WTC11 (cell line): ENCODE measurements at regions not wholly inside any gene's neighbourhood (a gene's known extent, or its start where the extent isn't known, plus 50 kb on each side); places are given as distances from the start of the nearest gene placed in this dataset.

ENCODE experiments used
- ATF3 ChIP-seq: sonication (generic); formaldehyde crosslinking; conservative IDR thresholded peaks from 2 replicates; pipeline ENCODE4 v1.8.1; 2022; ENCODE audit warnings: mild to moderate bottlenecking, missing genetic modification reagents
- CTCF ChIP-seq: fragments of 200-600 bp; IDR thresholded peaks from 2 replicates; pipeline ENCODE4 v1.8.0; 2022; ENCODE audit warnings: antibody characterized with exemption
- E2F5 ChIP-seq: sonication (generic); formaldehyde crosslinking; IDR thresholded peaks from 2 replicates; pipeline ENCODE4 v1.8.1; 2022; ENCODE audit warnings: mild to moderate bottlenecking, moderate library complexity, missing genetic modification reagents
- ESRRA ChIP-seq: sonication (generic); formaldehyde crosslinking; IDR thresholded peaks from 2 replicates; pipeline ENCODE4 v1.8.1; 2022; ENCODE audit warnings: mild to moderate bottlenecking, missing genetic modification reagents, borderline replicate concordance
- FOXP4 ChIP-seq: sonication (generic); formaldehyde crosslinking; IDR thresholded peaks from 2 replicates; pipeline ENCODE4 v1.8.0; 2022; ENCODE audit warnings: mild to moderate bottlenecking, missing genetic modification reagents
- IRF2 ChIP-seq: sonication (generic); formaldehyde crosslinking; IDR thresholded peaks from 2 replicates; pipeline ENCODE4 v1.8.0; 2022; ENCODE audit warnings: low read depth, missing genetic modification reagents, borderline replicate concordance
- MXD4 ChIP-seq: fragments of 250-450 bp; sonication (Bioruptor Pico); IDR thresholded peaks from 2 replicates; pipeline ENCODE4 v1.8.0; 2021; ENCODE audit warnings: mild to moderate bottlenecking, moderate library complexity, borderline replicate concordance
- PREB ChIP-seq: sonication (generic); formaldehyde crosslinking; IDR thresholded peaks from 2 replicates; pipeline ENCODE4 v1.8.1; 2022; ENCODE audit warnings: mild to moderate bottlenecking, missing genetic modification reagents, moderate library complexity, borderline replicate concordance
- TEAD4 ChIP-seq: sonication (generic); formaldehyde crosslinking; IDR thresholded peaks from 2 replicates; pipeline ENCODE4 v1.8.0; 2022; ENCODE audit warnings: mild to moderate bottlenecking, missing genetic modification reagents
- ZNF219 ChIP-seq: sonication (generic); formaldehyde crosslinking; IDR thresholded peaks from 2 replicates; pipeline ENCODE4 v1.8.0; 2023; ENCODE audit warnings: missing genetic modification reagents, mild to moderate bottlenecking, borderline replicate concordance
- TF ChIP-seq, protein P1 (sequence below): sonication (generic); formaldehyde crosslinking; IDR thresholded peaks from 2 replicates; pipeline ENCODE4 v1.8.1; 2023; ENCODE audit warnings: mild to moderate bottlenecking, missing genetic modification reagents, moderate library complexity
- TF ChIP-seq, protein P2 (sequence below): fragments of 250-450 bp; sonication (Bioruptor Pico); IDR thresholded peaks from 2 replicates; pipeline ENCODE4 v1.9.0; 2021; ENCODE audit warnings: mild to moderate bottlenecking, borderline replicate concordance
- TF ChIP-seq, protein P3 (sequence below): sonication (generic); formaldehyde crosslinking; IDR thresholded peaks from 2 replicates; pipeline ENCODE4 v1.8.0; 2022; ENCODE audit warnings: mild to moderate bottlenecking, missing genetic modification reagents
- TF ChIP-seq, protein P4 (sequence below): fragments of 250-450 bp; sonication (Bioruptor Pico); IDR thresholded peaks from 2 replicates; pipeline ENCODE4 v1.9.0; 2021; ENCODE audit warnings: mild to moderate bottlenecking

GRCh38 chr1:105362438-105362837 is 1612.7 kb downstream of the AMY1C start:
- TF ChIP-seq CTCF (no peak), E2F5 (CRISPR knock-in tag) (no peak), TEAD4 (CRISPR knock-in tag) (no peak), FOXP4 (CRISPR knock-in tag) (no peak), ZNF219 (CRISPR knock-in tag) (no peak), MXD4 (CRISPR knock-in tag) (no peak), ESRRA (CRISPR knock-in tag) (no peak), ATF3 (CRISPR knock-in tag) (no peak), PREB (CRISPR knock-in tag) (no peak), IRF2 (no peak)
- TF ChIP-seq, protein P1, sequence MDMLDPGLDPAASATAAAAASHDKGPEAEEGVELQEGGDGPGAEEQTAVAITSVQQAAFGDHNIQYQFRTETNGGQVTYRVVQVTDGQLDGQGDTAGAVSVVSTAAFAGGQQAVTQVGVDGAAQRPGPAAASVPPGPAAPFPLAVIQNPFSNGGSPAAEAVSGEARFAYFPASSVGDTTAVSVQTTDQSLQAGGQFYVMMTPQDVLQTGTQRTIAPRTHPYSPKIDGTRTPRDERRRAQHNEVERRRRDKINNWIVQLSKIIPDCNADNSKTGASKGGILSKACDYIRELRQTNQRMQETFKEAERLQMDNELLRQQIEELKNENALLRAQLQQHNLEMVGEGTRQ (CRISPR knock-in tag) = no peak
- TF ChIP-seq, protein P2, sequence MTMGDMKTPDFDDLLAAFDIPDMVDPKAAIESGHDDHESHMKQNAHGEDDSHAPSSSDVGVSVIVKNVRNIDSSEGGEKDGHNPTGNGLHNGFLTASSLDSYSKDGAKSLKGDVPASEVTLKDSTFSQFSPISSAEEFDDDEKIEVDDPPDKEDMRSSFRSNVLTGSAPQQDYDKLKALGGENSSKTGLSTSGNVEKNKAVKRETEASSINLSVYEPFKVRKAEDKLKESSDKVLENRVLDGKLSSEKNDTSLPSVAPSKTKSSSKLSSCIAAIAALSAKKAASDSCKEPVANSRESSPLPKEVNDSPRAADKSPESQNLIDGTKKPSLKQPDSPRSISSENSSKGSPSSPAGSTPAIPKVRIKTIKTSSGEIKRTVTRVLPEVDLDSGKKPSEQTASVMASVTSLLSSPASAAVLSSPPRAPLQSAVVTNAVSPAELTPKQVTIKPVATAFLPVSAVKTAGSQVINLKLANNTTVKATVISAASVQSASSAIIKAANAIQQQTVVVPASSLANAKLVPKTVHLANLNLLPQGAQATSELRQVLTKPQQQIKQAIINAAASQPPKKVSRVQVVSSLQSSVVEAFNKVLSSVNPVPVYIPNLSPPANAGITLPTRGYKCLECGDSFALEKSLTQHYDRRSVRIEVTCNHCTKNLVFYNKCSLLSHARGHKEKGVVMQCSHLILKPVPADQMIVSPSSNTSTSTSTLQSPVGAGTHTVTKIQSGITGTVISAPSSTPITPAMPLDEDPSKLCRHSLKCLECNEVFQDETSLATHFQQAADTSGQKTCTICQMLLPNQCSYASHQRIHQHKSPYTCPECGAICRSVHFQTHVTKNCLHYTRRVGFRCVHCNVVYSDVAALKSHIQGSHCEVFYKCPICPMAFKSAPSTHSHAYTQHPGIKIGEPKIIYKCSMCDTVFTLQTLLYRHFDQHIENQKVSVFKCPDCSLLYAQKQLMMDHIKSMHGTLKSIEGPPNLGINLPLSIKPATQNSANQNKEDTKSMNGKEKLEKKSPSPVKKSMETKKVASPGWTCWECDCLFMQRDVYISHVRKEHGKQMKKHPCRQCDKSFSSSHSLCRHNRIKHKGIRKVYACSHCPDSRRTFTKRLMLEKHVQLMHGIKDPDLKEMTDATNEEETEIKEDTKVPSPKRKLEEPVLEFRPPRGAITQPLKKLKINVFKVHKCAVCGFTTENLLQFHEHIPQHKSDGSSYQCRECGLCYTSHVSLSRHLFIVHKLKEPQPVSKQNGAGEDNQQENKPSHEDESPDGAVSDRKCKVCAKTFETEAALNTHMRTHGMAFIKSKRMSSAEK (CRISPR knock-in tag) = no peak
- TF ChIP-seq, protein P3, sequence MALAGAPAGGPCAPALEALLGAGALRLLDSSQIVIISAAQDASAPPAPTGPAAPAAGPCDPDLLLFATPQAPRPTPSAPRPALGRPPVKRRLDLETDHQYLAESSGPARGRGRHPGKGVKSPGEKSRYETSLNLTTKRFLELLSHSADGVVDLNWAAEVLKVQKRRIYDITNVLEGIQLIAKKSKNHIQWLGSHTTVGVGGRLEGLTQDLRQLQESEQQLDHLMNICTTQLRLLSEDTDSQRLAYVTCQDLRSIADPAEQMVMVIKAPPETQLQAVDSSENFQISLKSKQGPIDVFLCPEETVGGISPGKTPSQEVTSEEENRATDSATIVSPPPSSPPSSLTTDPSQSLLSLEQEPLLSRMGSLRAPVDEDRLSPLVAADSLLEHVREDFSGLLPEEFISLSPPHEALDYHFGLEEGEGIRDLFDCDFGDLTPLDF (CRISPR knock-in tag) = no peak
- TF ChIP-seq, protein P4, sequence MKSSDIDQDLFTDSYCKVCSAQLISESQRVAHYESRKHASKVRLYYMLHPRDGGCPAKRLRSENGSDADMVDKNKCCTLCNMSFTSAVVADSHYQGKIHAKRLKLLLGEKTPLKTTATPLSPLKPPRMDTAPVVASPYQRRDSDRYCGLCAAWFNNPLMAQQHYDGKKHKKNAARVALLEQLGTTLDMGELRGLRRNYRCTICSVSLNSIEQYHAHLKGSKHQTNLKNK (CRISPR knock-in tag) = no peak
